ENCODE measurements at regions not wholly inside any gene's neighbourhood (a gene's known extent, or its start where the extent isn't known, plus 50 kb on each side); places are given as distances from the start of the nearest gene placed in this dataset.

GRCh38 chr15:93165734-93166470 is 76.9 kb upstream of the RGMA start:
- no peak for DNase-seq (ENCODE audit: low read depth in 1 of 2, low spot score in 1 of 2)
- TF ChIP-seq POLR2AphosphoS5 (IDR thresholded peaks at IDR 0.05; ENCODE audit: low read depth) (no peak), CTCF (IDR thresholded peaks at IDR 0.05; ENCODE audit: insufficient read depth, low read length) (no peak), REST (IDR thresholded peaks at IDR 0.05; ENCODE audit: insufficient replicate concordance, low read depth) (no peak), GABPA (IDR thresholded peaks at IDR 0.05; ENCODE audit: low read depth) (no peak)
- no peak overlapping the region for H3K4me3 ChIP-seq (replicated peaks; ENCODE audit: insufficient read depth, low read length)
- H3K27ac ChIP-seq (replicated peaks): no peak overlapping the region
- no peaks in the 10 kb centered on the region for H3K27me3 ChIP-seq (ENCODE audit: insufficient read depth, poor library complexity, severe bottlenecking)

GRCh38 chr15:93164409-93164808 is 75.4 kb upstream of the RGMA start:
- H3K27ac ChIP-seq (replicated peaks): no peak overlapping the region
- TF ChIP-seq REST (IDR thresholded peaks at IDR 0.05; ENCODE audit: insufficient replicate concordance, low read depth): no peak
- TF ChIP-seq POLR2AphosphoS5 (IDR thresholded peaks at IDR 0.05; ENCODE audit: low read depth): no peak
- TF ChIP-seq CTCF (IDR thresholded peaks at IDR 0.05; ENCODE audit: insufficient read depth, low read length): no peak
- no peak for TF ChIP-seq SPI1 (IDR thresholded peaks at IDR 0.05; ENCODE audit: borderline replicate concordance, low read depth)
- TF ChIP-seq GABPA (IDR thresholded peaks at IDR 0.05; ENCODE audit: low read depth): no peak
- DNase-seq (ENCODE audit: low read depth in 1 of 2, low spot score in 1 of 2): no peak
- H3K27me3 ChIP-seq (ENCODE audit: insufficient read depth, poor library complexity, severe bottlenecking): no peaks in the 10 kb centered on the region
- no peak overlapping the region for H3K4me3 ChIP-seq (replicated peaks; ENCODE audit: insufficient read depth, low read length)

- DNase-seq (ENCODE audit: low read depth in 1 of 2, low spot score in 1 of 2): no peak
- Histone ChIP-seq H3K27me3 (ENCODE audit: insufficient read depth, poor library complexity, severe bottlenecking) (no peaks in the 10 kb centered on the region), H3K4me3 (replicated peaks; ENCODE audit: insufficient read depth, low read length) (no peak overlapping the region), H3K27ac (replicated peaks) (no peak overlapping the region)
- no peak for TF ChIP-seq REST (IDR thresholded peaks at IDR 0.05; ENCODE audit: insufficient replicate concordance, low read depth)
- TF ChIP-seq POLR2AphosphoS5 (IDR thresholded peaks at IDR 0.05; ENCODE audit: low read depth): no peak
- TF ChIP-seq GABPA (IDR thresholded peaks at IDR 0.05; ENCODE audit: low read depth): no peak
- TF ChIP-seq SPI1 (IDR thresholded peaks at IDR 0.05; ENCODE audit: borderline replicate concordance, low read depth): no peak
Observed at GRCh38 chr15:93162560-93162959, 73.5 kb upstream of the RGMA start.

Measured in HL-60 (cell line).